Uterus (tissue), 2 donors: ENCODE measurements at regions not wholly inside any gene's neighbourhood (a gene's known extent, or its start where the extent isn't known, plus 50 kb on each side); places are given as distances from the start of the nearest gene placed in this dataset.
"Not testable (repeated sequence)": the region's sequence is repeated elsewhere in the genome, so short reads cannot be mapped to it uniquely, and the experiment has no call there.

ENCODE experiments used
- CTCF ChIP-seq, 4 experiments: fragments of 200-600 bp in 2 of 4; fragments of 450-650 bp in 2 of 4; sonication (generic) in 2 of 4; IDR thresholded peaks; one replicate each; pipeline ENCODE4 v1.5.1; 2016 to 2019; ENCODE audit warnings: antibody characterized with exemption in 4 of 4, mild to moderate bottlenecking in 2 of 4, moderate library complexity in 1 of 4
- POLR2A ChIP-seq, 2 donors: fragments of 450-650 bp; IDR thresholded peaks; one replicate each; pipeline ENCODE4 v1.6.1; 2016; ENCODE audit warnings: antibody characterized with exemption in 2 of 2, mild to moderate bottlenecking in 1 of 2, moderate library complexity in 1 of 2

- TF ChIP-seq POLR2A, CTCF (IDR thresholded peaks at IDR 0.05): not testable (repeated sequence)
Observed at GRCh38 chr10:38242061-38242649, 148.0 kb downstream of the ZNF37A start.
